ENCODE measurements at regions not wholly inside any gene's neighbourhood (a gene's known extent, or its start where the extent isn't known, plus 50 kb on each side); places are given as distances from the start of the nearest gene placed in this dataset.

DNA sequence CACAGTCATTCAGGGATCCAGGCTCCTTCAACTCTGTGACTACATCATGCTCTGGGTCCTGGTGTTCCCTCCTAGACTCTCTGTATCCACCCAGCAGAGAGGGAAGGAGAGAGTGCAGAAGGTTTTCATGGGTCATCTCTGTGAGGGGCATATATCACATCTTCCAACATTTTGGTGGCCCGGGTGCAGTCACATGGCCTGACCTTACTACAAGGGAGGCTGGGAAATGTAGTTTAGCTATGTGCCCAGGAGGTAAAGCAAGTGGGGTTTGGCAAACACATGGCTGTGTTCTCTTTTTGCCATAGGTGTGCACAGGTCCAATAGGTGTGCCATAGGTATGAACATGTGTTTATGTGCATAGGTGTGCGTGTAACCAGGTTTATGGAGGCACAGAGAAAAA lies 222.2 kb upstream of the EEF2KMT start:
- H3K4me1 ChIP-seq (ENCODE audit: insufficient read depth, low read length): no peaks in the 10 kb centered on the region
- no peak for DNase-seq
- H4K20me1 ChIP-seq (ENCODE audit: low read length): no peaks in the 10 kb centered on the region
- no peaks in the 10 kb centered on the region for H3K9me3 ChIP-seq (ENCODE audit: low read length)
- ChIA-PET CTCF (no interaction called here), POLR2A (ENCODE audit: unreplicated experiment) (no interaction called here)
- intact Hi-C loops (cut with micrococcal nuclease): no loop called here
- H3K27ac ChIP-seq (ENCODE audit: low read length): no peak overlapping the region
- no peak for ATAC-seq
- no peaks in the 10 kb centered on the region for H3K36me3 ChIP-seq (ENCODE audit: low read depth, low read length)
- no peaks in the 10 kb centered on the region for H3K79me2 ChIP-seq (ENCODE audit: low read length)
- H3F3A ChIP-seq (ENCODE audit: low read length, unreplicated experiment): no peaks in the 10 kb centered on the region
- TF ChIP-seq CTCF (conservative IDR thresholded peaks at IDR 0.05; ENCODE audit: low read depth, low read length) (no peak), EZH2phosphoT487 (IDR thresholded peaks at IDR 0.05; ENCODE audit: borderline replicate concordance, low read length) (no peak), EZH2 (IDR thresholded peaks at IDR 0.05; ENCODE audit: low read length, unreplicated experiment) (no peak)
- no peak overlapping the region for H2AFZ ChIP-seq (ENCODE audit: low read length)
- no TSS peak for BruUV-seq (replicated peaks)
- H3K27me3 ChIP-seq (ENCODE audit: low read length): no peaks in the 10 kb centered on the region
- H3K9ac ChIP-seq (ENCODE audit: low read length): no peak overlapping the region
- H3K9me2 ChIP-seq (replicated peaks; ENCODE audit: low read length): no peaks in the 10 kb centered on the region
- H3K4me2 ChIP-seq (ENCODE audit: low read length): no peak overlapping the region
- H3K4me3 ChIP-seq (ENCODE audit: low read length): no peak overlapping the region

DNA sequence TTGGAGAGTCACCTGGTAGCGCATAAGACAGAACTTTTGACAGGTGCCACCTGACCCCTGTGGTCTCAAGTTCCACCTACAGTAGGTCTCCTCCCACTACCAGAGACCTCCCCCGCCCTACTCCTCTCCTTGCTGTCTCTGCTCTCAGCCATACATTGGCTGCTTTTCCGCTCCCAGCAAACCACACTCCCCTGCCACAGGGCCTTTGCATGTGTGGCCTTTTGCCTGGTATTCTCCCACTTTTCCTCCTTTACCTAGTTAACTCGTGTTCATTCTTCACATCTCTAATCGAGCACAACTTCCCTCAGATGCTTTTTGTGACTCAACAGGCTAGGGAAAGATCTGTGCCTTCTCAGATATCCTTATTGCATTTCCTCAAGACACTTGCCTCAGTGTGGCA lies 218.3 kb upstream of the EEF2KMT start:
- Histone ChIP-seq H3F3A (ENCODE audit: low read length, unreplicated experiment) (no peaks in the 10 kb centered on the region), H3K79me2 (ENCODE audit: low read length) (no peaks in the 10 kb centered on the region), H3K4me3 (ENCODE audit: low read length) (no peak overlapping the region), H4K20me1 (ENCODE audit: low read length) (no peaks in the 10 kb centered on the region), H3K36me3 (ENCODE audit: low read depth, low read length) (no peaks in the 10 kb centered on the region), H3K9me3 (ENCODE audit: low read length) (no peaks in the 10 kb centered on the region), H3K9me2 (replicated peaks; ENCODE audit: low read length) (no peaks in the 10 kb centered on the region), H3K27me3 (ENCODE audit: low read length) (no peaks in the 10 kb centered on the region), H3K27ac (ENCODE audit: low read length) (no peak overlapping the region), H2AFZ (ENCODE audit: low read length) (no peak overlapping the region), H3K4me1 (ENCODE audit: insufficient read depth, low read length) (no peaks in the 10 kb centered on the region), H3K4me2 (ENCODE audit: low read length) (no peak overlapping the region), H3K9ac (ENCODE audit: low read length) (no peak overlapping the region)
- no peak for TF ChIP-seq EZH2phosphoT487 (IDR thresholded peaks at IDR 0.05; ENCODE audit: borderline replicate concordance, low read length)
- no peak for TF ChIP-seq CTCF (conservative IDR thresholded peaks at IDR 0.05; ENCODE audit: low read depth, low read length)
- no peak for TF ChIP-seq EZH2 (IDR thresholded peaks at IDR 0.05; ENCODE audit: low read length, unreplicated experiment)
- CTCF ChIA-PET: no interaction called here
- DNase-seq (no peak), ATAC-seq (no peak)
- POLR2A ChIA-PET (ENCODE audit: unreplicated experiment): no interaction called here
- intact Hi-C loops (cut with micrococcal nuclease): no loop called here
- BruUV-seq (replicated peaks): no TSS peak

GRCh38 chr16:5314377-5314776 lies 216.8 kb upstream of the EEF2KMT start:
- no TSS peak for BruUV-seq (replicated peaks)
- no peaks in the 10 kb centered on the region for H3K4me1 ChIP-seq (ENCODE audit: insufficient read depth, low read length)
- ATAC-seq: no peak
- ChIA-PET CTCF (no interaction called here), POLR2A (ENCODE audit: unreplicated experiment) (no interaction called here)
- intact Hi-C loops (cut with micrococcal nuclease): no loop called here
- H3F3A ChIP-seq (ENCODE audit: low read length, unreplicated experiment): no peaks in the 10 kb centered on the region
- no peaks in the 10 kb centered on the region for H3K36me3 ChIP-seq (ENCODE audit: low read depth, low read length)
- TF ChIP-seq CTCF (conservative IDR thresholded peaks at IDR 0.05; ENCODE audit: low read depth, low read length) (no peak), EZH2phosphoT487 (IDR thresholded peaks at IDR 0.05; ENCODE audit: borderline replicate concordance, low read length) (no peak), EZH2 (IDR thresholded peaks at IDR 0.05; ENCODE audit: low read length, unreplicated experiment) (no peak)
- no peaks in the 10 kb centered on the region for H4K20me1 ChIP-seq (ENCODE audit: low read length)
- no peak overlapping the region for H2AFZ ChIP-seq (ENCODE audit: low read length)
- no peak for DNase-seq
- no peak overlapping the region for H3K4me2 ChIP-seq (ENCODE audit: low read length)
- no peaks in the 10 kb centered on the region for H3K9me3 ChIP-seq (ENCODE audit: low read length)
- H3K27ac ChIP-seq (ENCODE audit: low read length): no peak overlapping the region
- no peaks in the 10 kb centered on the region for H3K9me2 ChIP-seq (replicated peaks; ENCODE audit: low read length)
- no peak overlapping the region for H3K4me3 ChIP-seq (ENCODE audit: low read length)
- H3K79me2 ChIP-seq (ENCODE audit: low read length): no peaks in the 10 kb centered on the region
- H3K27me3 ChIP-seq (ENCODE audit: low read length): no peaks in the 10 kb centered on the region
- H3K9ac ChIP-seq (ENCODE audit: low read length): no peak overlapping the region
